H1 (cell line): ENCODE measurements at regions not wholly inside any gene's neighbourhood (a gene's known extent, or its start where the extent isn't known, plus 50 kb on each side); places are given as distances from the start of the nearest gene placed in this dataset.

Experiments
- ATF3 ChIP-seq: IDR thresholded peaks from 2 replicates; pipeline ENCODE4 v1.6.1; 2011; ENCODE audit warnings: low read depth, mild to moderate bottlenecking, low read length; ENCODE audit not compliant: insufficient read depth
- BCL11A ChIP-seq, 2 experiments: IDR thresholded peaks; one replicate each; pipeline ENCODE4 v1.6.1; 2011; ENCODE audit warnings: low read depth in 2 of 2, low read length in 2 of 2, mild to moderate bottlenecking in 2 of 2
- RNF2 ChIP-seq: fragments of 200-900, 300-1000 bp; sonication (generic); IDR thresholded peaks from 2 replicates; pipeline ENCODE4 v1.7.1; 2016; ENCODE audit warnings: borderline replicate concordance, low read depth, mild to moderate bottlenecking, antibody characterized with exemption, low read length; ENCODE audit not compliant: poor library complexity, severe bottlenecking; ENCODE audit errors: missing control alignments
- SUZ12 ChIP-seq: fragments of 200-600 bp; sonication (generic); IDR thresholded peaks from 2 replicates; pipeline ENCODE4 v1.6.1; 2012; ENCODE audit warnings: mild to moderate bottlenecking, inconsistent platforms, low read length, moderate library complexity, mixed read lengths
- TF ChIP-seq, protein P1 (sequence below), 3 experiments: IDR thresholded peaks; 1 replicate in 2 of 3; 2 replicates in 1 of 3; pipeline versions ENCODE4 v1.5.1 to v1.6.1; 2011; ENCODE audit warnings: low read length in 3 of 3, mild to moderate bottlenecking in 3 of 3, inconsistent platforms in 2 of 3, low read depth in 1 of 3, moderate library complexity in 1 of 3; ENCODE audit not compliant: insufficient read depth in 1 of 3; ENCODE audit errors: control extremely low read depth in 1 of 3

- TF ChIP-seq ATF3 = no peak
- no peak for TF ChIP-seq RNF2
- TF ChIP-seq SUZ12 = no peak
- TF ChIP-seq, protein P1, sequence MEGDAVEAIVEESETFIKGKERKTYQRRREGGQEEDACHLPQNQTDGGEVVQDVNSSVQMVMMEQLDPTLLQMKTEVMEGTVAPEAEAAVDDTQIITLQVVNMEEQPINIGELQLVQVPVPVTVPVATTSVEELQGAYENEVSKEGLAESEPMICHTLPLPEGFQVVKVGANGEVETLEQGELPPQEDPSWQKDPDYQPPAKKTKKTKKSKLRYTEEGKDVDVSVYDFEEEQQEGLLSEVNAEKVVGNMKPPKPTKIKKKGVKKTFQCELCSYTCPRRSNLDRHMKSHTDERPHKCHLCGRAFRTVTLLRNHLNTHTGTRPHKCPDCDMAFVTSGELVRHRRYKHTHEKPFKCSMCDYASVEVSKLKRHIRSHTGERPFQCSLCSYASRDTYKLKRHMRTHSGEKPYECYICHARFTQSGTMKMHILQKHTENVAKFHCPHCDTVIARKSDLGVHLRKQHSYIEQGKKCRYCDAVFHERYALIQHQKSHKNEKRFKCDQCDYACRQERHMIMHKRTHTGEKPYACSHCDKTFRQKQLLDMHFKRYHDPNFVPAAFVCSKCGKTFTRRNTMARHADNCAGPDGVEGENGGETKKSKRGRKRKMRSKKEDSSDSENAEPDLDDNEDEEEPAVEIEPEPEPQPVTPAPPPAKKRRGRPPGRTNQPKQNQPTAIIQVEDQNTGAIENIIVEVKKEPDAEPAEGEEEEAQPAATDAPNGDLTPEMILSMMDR (IDR thresholded peaks at IDR 0.05; ENCODE audit: control extremely low read depth in 1 of 3, insufficient read depth in 1 of 3, low read depth in 1 of 3, low read length in 3 of 3) = no peak
- no peak for TF ChIP-seq BCL11A (IDR thresholded peaks at IDR 0.05; ENCODE audit: low read depth in 2 of 2, low read length in 2 of 2)
Measured at GRCh38 chr1:196155586-196155985, 452.7 kb downstream of the KCNT2 start.
